Fibroblast of villous mesenchyme (primary cell): ENCODE measurements at regions not wholly inside any gene's neighbourhood (a gene's known extent, or its start where the extent isn't known, plus 50 kb on each side); places are given as distances from the start of the nearest gene placed in this dataset.

ENCODE experiments used
- DNase-seq: peaks from one replicate; pipeline ENCODE4 v3.0.0-alpha.2; 2010; ENCODE audit warnings: low read depth
- H3K4me3 ChIP-seq: 2 replicates; pipeline ENCODE4 v1.5.1; 2011; ENCODE audit warnings: low read depth, mild to moderate bottlenecking, low read length
- CTCF ChIP-seq: IDR thresholded peaks from 2 replicates; pipeline ENCODE4 v1.5.1; 2012; ENCODE audit warnings: low read depth, mild to moderate bottlenecking, low read length; ENCODE audit not compliant: insufficient read depth

GRCh38 chr2:12826781-12827180 is 110.0 kb downstream of the TRIB2 start:
- no peak overlapping the region for H3K4me3 ChIP-seq
- no peak for DNase-seq
- no peak for TF ChIP-seq CTCF

DNA sequence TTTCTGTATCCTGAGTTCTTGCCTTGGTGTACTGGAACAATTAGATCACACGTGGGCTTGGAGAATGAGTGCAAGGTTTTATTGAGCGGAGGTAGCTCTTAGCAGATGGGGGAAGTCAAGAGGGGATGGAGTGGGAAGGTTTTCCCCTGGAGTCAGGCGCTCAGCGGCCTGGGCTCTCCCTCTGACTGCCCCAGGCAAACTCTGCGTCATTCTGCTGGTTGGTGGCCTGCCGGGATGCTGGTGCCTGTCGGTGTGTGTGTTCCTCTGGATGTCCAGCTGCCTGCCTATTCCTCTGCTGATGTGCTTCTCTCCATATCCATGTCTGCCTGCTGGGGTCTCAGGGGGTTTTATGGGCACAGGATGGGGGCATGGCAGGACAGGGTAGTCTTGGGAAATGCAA is 111.0 kb downstream of the TRIB2 start:
- no peak for DNase-seq
- TF ChIP-seq CTCF, result no peak
- no peak overlapping the region for H3K4me3 ChIP-seq

- no peak for TF ChIP-seq CTCF
- no peak for DNase-seq
- H3K4me3 ChIP-seq, result no peak overlapping the region
Measured at GRCh38 chr2:12828980-12829379, 112.2 kb downstream of the TRIB2 start.

DNA sequence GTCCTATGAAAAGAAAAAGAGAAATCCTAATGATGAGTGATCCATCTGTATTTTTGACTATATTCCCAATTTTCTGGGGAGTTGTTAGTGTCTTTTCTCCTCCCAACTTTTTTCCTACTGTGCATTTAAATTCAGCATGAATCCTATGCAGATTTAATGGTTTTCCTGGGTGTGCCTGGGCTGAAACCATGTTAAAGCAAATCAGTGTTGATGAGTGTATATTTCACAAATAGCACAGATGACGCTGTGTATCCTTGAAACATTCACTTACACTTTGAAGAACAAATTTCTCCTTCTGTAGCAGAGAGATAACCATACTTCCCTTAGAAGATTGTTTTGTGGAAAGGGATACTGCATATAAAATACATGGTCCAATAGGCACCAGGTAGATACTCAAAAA is 114.3 kb downstream of the TRIB2 start:
- TF ChIP-seq CTCF, result no peak
- no peak overlapping the region for H3K4me3 ChIP-seq
- no peak for DNase-seq

- TF ChIP-seq CTCF, result no peak
- no peak overlapping the region for H3K4me3 ChIP-seq
- no peak for DNase-seq
Measured at GRCh38 chr2:12834239-12834638, 117.5 kb downstream of the TRIB2 start.

GRCh38 chr2:12835733-12836132 is 119.0 kb downstream of the TRIB2 start:
- no peak for TF ChIP-seq CTCF
- DNase-seq, result no peak
- H3K4me3 ChIP-seq, result no peak overlapping the region

DNA sequence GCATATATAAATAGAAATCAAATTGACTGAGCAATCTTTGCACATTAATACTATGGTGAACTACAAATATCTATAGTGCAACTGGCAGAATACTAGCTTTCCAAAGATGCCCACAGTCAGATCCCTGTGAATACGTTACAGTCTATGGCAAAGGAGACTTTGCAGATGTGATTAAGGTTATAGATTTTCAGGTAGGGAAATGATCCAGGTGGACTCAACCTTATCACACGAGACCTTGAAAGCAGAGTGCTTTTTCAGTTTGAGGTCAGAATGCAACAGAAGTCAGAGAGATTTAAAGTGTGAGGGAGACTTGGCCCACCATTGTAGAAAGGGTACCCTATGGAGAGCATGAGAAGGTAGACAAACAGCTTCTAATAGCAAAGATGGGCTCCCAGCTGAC is 122.6 kb downstream of the TRIB2 start:
- no peak for DNase-seq
- no peak overlapping the region for H3K4me3 ChIP-seq
- no peak for TF ChIP-seq CTCF
